Testis (tissue), 2 donors: ENCODE measurements at regions not wholly inside any gene's neighbourhood (a gene's known extent, or its start where the extent isn't known, plus 50 kb on each side); places are given as distances from the start of the nearest gene placed in this dataset.

Experiments used
- DNase-seq: peaks from one replicate; pipeline ENCODE4 v3.0.0-alpha.2; 2019
- H3K27ac ChIP-seq, 2 donors: fragments of 200-600 bp; sonication (generic); one replicate each; pipeline ENCODE4 v1.5.1; 2019
- H3K27me3 ChIP-seq: fragments of 200-600 bp; sonication (generic); one replicate; pipeline ENCODE4 v1.5.1; 2019
- H3K36me3 ChIP-seq: fragments of 200-600 bp; sonication (generic); one replicate; pipeline ENCODE4 v1.5.1; 2017; ENCODE audit warnings: low read depth; ENCODE audit errors: missing control alignments
- H3K4me1 ChIP-seq: fragments of 200-600 bp; sonication (generic); one replicate; pipeline ENCODE4 v1.5.1; 2019
- H3K4me3 ChIP-seq, 2 donors: fragments of 200-600 bp; sonication (generic); one replicate each; pipeline ENCODE4 v1.5.1; 2017 to 2019
- H3K9me3 ChIP-seq: fragments of 200-600 bp; sonication (generic); one replicate; pipeline ENCODE4 v1.5.1; 2017
- POLR2A ChIP-seq: fragments of 450-650 bp; IDR thresholded peaks from one replicate; pipeline ENCODE4 v1.6.1; 2017; ENCODE audit warnings: antibody characterized with exemption, mild to moderate bottlenecking, moderate library complexity
- WGBS, 2 donors: methylation state at CpG; one replicate each; pipeline ENCODE4 v1.1.5; 2018; 5-methylcytosine and 5-hydroxymethylcytosine counted together
- intact Hi-C: fragments of 100-400 bp; cut with DNase I; formaldehyde crosslinking; loops from one replicate; pipeline ENCODE4 v1.15.1; 2023; ENCODE audit warnings: low total_unique reads
- TF ChIP-seq, protein P1 (sequence below), 3 experiments: fragments of 450-650 bp in 2 of 3; fragments of 200-600 bp in 1 of 3; sonication (generic) in 1 of 3; IDR thresholded peaks; one replicate each; pipeline ENCODE4 v1.5.1; 2016 to 2019; ENCODE audit warnings: antibody characterized with exemption in 3 of 3, mild to moderate bottlenecking in 2 of 3, moderate library complexity in 1 of 3

- H3K9me3 ChIP-seq, result no peaks in the 10 kb centered on the region
- no peaks in the 10 kb centered on the region for H3K27me3 ChIP-seq
- no peak for DNase-seq
- no peak overlapping the region for H3K4me3 ChIP-seq
- intact Hi-C loops, result no loop called here
- H3K36me3 ChIP-seq, result no peaks in the 10 kb centered on the region
- TF ChIP-seq, protein P1, sequence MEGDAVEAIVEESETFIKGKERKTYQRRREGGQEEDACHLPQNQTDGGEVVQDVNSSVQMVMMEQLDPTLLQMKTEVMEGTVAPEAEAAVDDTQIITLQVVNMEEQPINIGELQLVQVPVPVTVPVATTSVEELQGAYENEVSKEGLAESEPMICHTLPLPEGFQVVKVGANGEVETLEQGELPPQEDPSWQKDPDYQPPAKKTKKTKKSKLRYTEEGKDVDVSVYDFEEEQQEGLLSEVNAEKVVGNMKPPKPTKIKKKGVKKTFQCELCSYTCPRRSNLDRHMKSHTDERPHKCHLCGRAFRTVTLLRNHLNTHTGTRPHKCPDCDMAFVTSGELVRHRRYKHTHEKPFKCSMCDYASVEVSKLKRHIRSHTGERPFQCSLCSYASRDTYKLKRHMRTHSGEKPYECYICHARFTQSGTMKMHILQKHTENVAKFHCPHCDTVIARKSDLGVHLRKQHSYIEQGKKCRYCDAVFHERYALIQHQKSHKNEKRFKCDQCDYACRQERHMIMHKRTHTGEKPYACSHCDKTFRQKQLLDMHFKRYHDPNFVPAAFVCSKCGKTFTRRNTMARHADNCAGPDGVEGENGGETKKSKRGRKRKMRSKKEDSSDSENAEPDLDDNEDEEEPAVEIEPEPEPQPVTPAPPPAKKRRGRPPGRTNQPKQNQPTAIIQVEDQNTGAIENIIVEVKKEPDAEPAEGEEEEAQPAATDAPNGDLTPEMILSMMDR (IDR thresholded peaks at IDR 0.05), result no peak
- no peak for TF ChIP-seq POLR2A
- 64 to 70% methylated on average over 2 of the region's 2 CpGs for WGBS, 2 donors
- H3K27ac ChIP-seq, result no peak overlapping the region
- H3K4me1 ChIP-seq, result no peaks in the 10 kb centered on the region
Observed at GRCh38 chr4:132934911-132935310, 214.2 kb upstream of the PCDH10 start.

GRCh38 chr4:132955146-132955545, 193.9 kb upstream of the PCDH10 start:
- Histone ChIP-seq H3K9me3 (no peaks in the 10 kb centered on the region), H3K27me3 (no peaks in the 10 kb centered on the region), H3K4me1 (no peaks in the 10 kb centered on the region), H3K36me3 (no peaks in the 10 kb centered on the region), H3K27ac (no peak overlapping the region), H3K4me3 (no peak overlapping the region)
- no peak for DNase-seq
- intact Hi-C loops, result no loop called here
- TF ChIP-seq, protein P1 (IDR thresholded peaks at IDR 0.05), result no peak
- no peak for TF ChIP-seq POLR2A

- intact Hi-C loops, result no loop called here
- Histone ChIP-seq H3K4me3 (no peak overlapping the region), H3K27ac (no peak overlapping the region), H3K36me3 (no peaks in the 10 kb centered on the region), H3K4me1 (no peaks in the 10 kb centered on the region), H3K27me3 (no peaks in the 10 kb centered on the region), H3K9me3 (no peaks in the 10 kb centered on the region)
- TF ChIP-seq, protein P1 (IDR thresholded peaks at IDR 0.05), result no peak
- TF ChIP-seq POLR2A, result no peak
- WGBS, 2 donors, result 87 to 92% methylated on average over 2 of the region's 2 CpGs
- DNase-seq, result no peak
Observed at GRCh38 chr4:132956962-132957361, 192.1 kb upstream of the PCDH10 start.

DNA sequence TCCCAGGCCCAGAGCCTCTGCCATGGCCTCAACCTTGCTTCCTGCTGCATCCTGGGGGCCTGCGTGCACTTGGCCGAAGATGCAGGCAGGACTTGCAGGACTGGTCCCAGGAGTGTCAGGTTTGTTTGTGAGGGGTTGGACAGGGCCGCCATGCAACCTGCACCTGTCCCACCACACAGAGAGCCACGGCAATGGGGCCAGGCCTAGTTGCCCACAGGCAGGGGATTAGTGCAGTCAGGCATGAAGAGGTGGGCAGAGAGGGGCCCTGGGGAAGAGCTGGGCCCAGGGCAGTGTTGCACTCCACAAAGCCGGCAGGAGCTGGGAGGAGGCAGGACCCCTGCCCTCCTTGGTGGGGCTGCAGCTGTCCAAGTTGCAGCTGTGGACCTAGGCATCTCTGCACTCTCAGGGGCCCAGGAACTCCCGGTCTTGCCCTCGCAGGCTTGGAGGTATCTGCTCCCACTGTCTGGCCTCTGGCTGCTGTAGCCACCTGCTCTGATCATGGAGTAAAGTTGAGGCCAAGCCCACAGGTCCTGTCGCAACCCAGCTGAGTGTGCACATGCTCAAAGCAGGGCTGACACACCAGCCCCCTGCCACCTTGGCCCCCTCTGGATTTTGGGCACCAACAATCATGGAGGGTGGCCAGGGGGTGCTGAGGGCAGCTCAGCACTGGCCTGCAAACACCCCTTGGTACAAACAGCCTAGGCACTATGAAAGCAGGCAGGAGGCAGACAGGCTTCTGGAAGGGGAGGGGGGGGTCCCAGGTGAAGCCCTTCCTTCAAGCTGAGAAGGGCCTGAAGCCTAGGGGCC, 190.4 kb upstream of the PCDH10 start:
- no peak for DNase-seq

More for the DNA sequence above, 190.4 kb upstream of the PCDH10 start:
- no peak overlapping the region for H3K27ac ChIP-seq
- H3K4me3 ChIP-seq, result no peak overlapping the region
- no peaks in the 10 kb centered on the region for H3K9me3 ChIP-seq
- no peaks in the 10 kb centered on the region for H3K36me3 ChIP-seq
- intact Hi-C loops, result no loop called here
- H3K4me1 ChIP-seq, result no peaks in the 10 kb centered on the region
- no peaks in the 10 kb centered on the region for H3K27me3 ChIP-seq
- TF ChIP-seq POLR2A, result no peak
- TF ChIP-seq, protein P1 (IDR thresholded peaks at IDR 0.05), result no peak
- WGBS, 2 donors, result 90% methylated on average over 7 of the region's 8 CpGs; no CpG with 5 or more reads in 1 of the 2 donors
